Stomach smooth muscle (tissue), 2 donors: ENCODE measurements at regions not wholly inside any gene's neighbourhood (a gene's known extent, or its start where the extent isn't known, plus 50 kb on each side); places are given as distances from the start of the nearest gene placed in this dataset.

Source experiments
- H3K27ac ChIP-seq: one replicate; pipeline ENCODE4 v1.7.0; 2013; ENCODE audit warnings: mild to moderate bottlenecking, low read length, inconsistent platforms
- H3K27me3 ChIP-seq, 2 donors: one replicate each; pipeline ENCODE4 v1.7.0; 2013; ENCODE audit warnings: low read length in 2 of 2; ENCODE audit not compliant: insufficient read depth in 2 of 2, control insufficient read depth in 1 of 2
- H3K36me3 ChIP-seq, 2 donors: one replicate each; pipeline ENCODE4 v1.7.0; 2013; ENCODE audit warnings: low read length in 2 of 2; ENCODE audit not compliant: control insufficient read depth in 2 of 2, insufficient read depth in 2 of 2
- H3K4me1 ChIP-seq: one replicate; pipeline ENCODE4 v1.7.0; 2013; ENCODE audit warnings: low read length; ENCODE audit not compliant: control insufficient read depth, insufficient read depth
- H3K4me3 ChIP-seq, 2 donors: one replicate each; pipeline ENCODE4 v1.7.0; 2013; ENCODE audit warnings: low read length in 2 of 2
- H3K9ac ChIP-seq, 2 donors: one replicate each; pipeline ENCODE4 v1.7.0; 2013; ENCODE audit warnings: low read length in 2 of 2, mild to moderate bottlenecking in 1 of 2
- H3K9me3 ChIP-seq, 2 donors: one replicate each; pipeline ENCODE4 v1.7.0; 2013; ENCODE audit warnings: low read length in 2 of 2; ENCODE audit not compliant: control insufficient read depth in 2 of 2
- donor health status: healthy.
- donor health status: Pancreatic carcinoma.

DNA sequence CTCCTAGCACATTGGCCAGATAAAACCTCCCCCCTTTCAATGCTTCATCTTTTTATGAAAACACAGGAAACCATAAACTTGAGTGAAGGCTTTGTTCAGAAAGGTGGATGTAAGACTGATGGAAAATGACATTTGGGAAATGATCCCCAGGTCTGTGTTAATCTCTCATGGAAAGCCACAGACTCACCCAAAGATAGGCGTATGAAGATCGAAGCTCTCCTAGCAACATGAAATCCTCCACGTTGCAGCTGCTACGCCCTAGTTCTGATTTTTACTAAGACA is 63.4 kb upstream of the PTGR2 start:
- no peaks in the 10 kb centered on the region for H3K9me3 ChIP-seq
- peak overlapping the region; percentile 83 to 89 for H3K4me3 ChIP-seq
- peaks cover 65% of the 10 kb centered on the region for H3K4me1 ChIP-seq
- H3K27ac ChIP-seq = peak overlapping the region; percentile 99
- no peaks in the 10 kb centered on the region for H3K27me3 ChIP-seq
- H3K36me3 ChIP-seq = peaks cover 0 to 4% of the 10 kb centered on the region in 2 donors
- H3K9ac ChIP-seq = peak overlapping the region; percentile 98 to 99

DNA sequence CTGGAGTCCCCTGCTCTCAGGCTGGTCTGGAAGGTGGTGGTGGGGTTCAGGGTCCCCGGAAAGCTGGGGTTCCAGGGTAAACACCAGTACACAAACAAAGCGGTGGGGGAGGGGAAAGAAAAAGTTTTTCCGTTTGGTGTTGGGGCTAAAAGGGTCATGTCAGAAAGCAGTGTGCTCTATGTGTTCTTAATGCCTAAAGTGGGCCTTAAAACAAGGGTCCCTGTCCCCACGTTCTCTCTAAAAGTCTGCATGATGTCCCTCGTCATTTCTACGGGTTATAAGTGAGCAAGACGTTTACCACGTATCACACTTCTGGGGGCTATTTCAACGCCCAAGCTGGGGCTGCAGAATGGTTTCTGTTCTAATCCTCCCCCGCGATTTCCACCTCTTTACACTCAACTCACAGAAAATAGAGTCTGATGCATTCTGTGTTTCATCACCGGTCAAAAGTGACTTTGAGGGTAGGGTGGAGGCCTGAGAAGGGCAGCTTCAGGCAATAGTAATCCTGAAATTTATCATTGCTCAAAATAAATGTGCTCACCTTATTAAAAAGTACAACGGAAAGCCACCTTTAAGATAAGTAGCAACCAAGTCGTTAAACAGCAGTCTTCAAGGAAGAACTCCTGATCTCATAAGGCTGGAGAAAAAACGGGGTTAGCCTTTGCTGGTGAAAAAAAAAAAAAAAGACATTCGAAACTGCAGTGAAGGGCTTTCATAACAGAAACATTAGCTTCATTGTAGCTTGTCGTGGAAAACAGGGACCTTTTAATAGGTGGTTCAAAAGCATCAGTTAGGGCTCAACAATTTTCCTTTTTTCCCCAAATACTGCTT is 63.9 kb upstream of the PTGR2 start:
- H3K27me3 ChIP-seq = no peaks in the 10 kb centered on the region
- H3K9ac ChIP-seq = peak overlapping the region; percentile 98 to 99
- peaks cover 70% of the 10 kb centered on the region for H3K4me1 ChIP-seq
- H3K4me3 ChIP-seq = peak overlapping the region; percentile 83 to 89
- peaks cover 0 to 4% of the 10 kb centered on the region in 2 donors for H3K36me3 ChIP-seq
- no peaks in the 10 kb centered on the region for H3K9me3 ChIP-seq
- peak overlapping the region; percentile 99 for H3K27ac ChIP-seq

GRCh38 chr14:73786636-73787485 is 64.8 kb upstream of the PTGR2 start:
- H3K27ac ChIP-seq = peak overlapping the region; percentile 99
- no peaks in the 10 kb centered on the region for H3K27me3 ChIP-seq
- H3K36me3 ChIP-seq = peaks cover 0 to 2% of the 10 kb centered on the region in 2 donors
- H3K9ac ChIP-seq = peak overlapping the region; percentile 98 to 99
- H3K4me1 ChIP-seq = peaks cover 75% of the 10 kb centered on the region
- no peaks in the 10 kb centered on the region for H3K9me3 ChIP-seq
- peak overlapping the region; percentile 83 to 93 for H3K4me3 ChIP-seq

DNA sequence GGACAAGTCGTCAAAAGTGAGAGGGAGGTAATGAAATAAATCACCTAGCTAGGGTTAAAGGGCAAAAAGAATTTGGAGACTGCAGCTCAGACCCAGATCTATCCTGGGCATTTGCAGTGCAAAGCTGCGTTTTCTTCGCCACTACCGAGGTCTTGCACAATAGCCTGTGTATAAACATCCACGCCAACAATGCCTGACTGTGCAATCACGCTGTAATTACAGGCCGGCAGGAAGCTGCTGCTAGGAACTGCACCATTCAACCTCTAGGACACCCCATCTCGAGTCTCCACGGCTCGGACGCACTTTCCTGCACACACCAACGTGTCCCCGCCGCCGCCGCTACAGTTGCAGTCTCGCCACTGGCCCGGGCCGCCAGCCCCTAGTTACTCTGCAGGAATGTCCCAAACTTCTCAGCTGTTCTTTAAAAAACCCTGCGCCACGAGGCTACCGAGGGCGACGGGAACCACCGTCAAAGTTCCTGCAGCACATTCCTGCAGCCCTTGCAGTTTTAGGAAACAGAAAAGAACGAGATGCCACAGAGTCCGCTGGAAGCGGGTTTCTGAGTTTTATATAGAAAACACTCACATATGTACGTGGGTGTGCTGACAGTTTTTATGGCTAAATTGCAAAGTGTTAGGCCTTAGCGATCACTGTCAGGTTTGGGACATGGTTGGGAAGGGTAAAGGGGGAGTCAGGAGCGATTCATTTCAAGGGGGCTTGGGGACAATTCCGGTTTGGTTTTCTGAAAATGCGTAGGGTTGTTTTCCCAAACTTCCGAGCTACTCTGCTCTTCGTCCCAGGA is 65.6 kb upstream of the PTGR2 start:
- H3K4me3 ChIP-seq = peak overlapping the region; percentile 83 to 93
- H3K9ac ChIP-seq = peak overlapping the region; percentile 94 to 99
- peaks cover 0 to 2% of the 10 kb centered on the region in 2 donors for H3K36me3 ChIP-seq
- H3K9me3 ChIP-seq = no peaks in the 10 kb centered on the region
- peaks cover 74% of the 10 kb centered on the region for H3K4me1 ChIP-seq
- H3K27ac ChIP-seq = peak overlapping the region; percentile 99
- H3K27me3 ChIP-seq = no peaks in the 10 kb centered on the region

DNA sequence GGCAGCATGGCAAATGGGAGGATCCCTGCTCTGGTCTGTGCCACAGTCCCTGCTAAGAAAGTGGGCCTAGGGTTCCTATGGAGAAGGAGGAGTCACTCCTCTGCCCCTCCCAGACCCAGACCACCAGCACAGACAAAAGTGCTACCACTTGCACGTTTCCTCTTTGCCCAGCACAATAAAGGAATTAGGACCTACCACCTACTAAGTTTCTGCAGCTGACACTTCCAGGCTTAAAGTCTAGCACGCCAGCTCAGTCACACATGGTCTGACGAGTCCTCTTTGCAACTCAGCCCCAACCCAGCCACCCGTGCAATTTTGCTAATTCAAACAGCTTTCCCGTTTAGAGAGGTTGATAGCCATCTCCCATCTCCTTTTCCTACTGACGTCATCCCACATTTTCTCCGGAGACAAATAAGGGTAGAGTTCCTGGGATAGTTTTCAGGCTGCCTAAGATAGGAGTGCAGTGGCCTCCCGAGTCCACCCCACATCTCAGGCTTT is 66.2 kb upstream of the PTGR2 start:
- Histone ChIP-seq H3K27me3 (no peaks in the 10 kb centered on the region), H3K9ac (peak overlapping the region; percentile 94 to 99), H3K4me3 (peak overlapping the region; percentile 83 to 93), H3K27ac (peak overlapping the region; percentile 99), H3K36me3 (peaks cover 0 to 2% of the 10 kb centered on the region in 2 donors), H3K9me3 (no peaks in the 10 kb centered on the region), H3K4me1 (peaks cover 68% of the 10 kb centered on the region)

GRCh38 chr14:73784988-73785313 is 66.7 kb upstream of the PTGR2 start:
- Histone ChIP-seq H3K4me1 (peaks cover 67% of the 10 kb centered on the region), H3K27ac (peak overlapping the region; percentile 99), H3K9ac (peak overlapping the region; percentile 94 to 99), H3K36me3 (peaks cover 0 to 2% of the 10 kb centered on the region in 2 donors), H3K27me3 (no peaks in the 10 kb centered on the region), H3K9me3 (no peaks in the 10 kb centered on the region), H3K4me3 (peak overlapping the region; percentile 83 to 93)

DNA sequence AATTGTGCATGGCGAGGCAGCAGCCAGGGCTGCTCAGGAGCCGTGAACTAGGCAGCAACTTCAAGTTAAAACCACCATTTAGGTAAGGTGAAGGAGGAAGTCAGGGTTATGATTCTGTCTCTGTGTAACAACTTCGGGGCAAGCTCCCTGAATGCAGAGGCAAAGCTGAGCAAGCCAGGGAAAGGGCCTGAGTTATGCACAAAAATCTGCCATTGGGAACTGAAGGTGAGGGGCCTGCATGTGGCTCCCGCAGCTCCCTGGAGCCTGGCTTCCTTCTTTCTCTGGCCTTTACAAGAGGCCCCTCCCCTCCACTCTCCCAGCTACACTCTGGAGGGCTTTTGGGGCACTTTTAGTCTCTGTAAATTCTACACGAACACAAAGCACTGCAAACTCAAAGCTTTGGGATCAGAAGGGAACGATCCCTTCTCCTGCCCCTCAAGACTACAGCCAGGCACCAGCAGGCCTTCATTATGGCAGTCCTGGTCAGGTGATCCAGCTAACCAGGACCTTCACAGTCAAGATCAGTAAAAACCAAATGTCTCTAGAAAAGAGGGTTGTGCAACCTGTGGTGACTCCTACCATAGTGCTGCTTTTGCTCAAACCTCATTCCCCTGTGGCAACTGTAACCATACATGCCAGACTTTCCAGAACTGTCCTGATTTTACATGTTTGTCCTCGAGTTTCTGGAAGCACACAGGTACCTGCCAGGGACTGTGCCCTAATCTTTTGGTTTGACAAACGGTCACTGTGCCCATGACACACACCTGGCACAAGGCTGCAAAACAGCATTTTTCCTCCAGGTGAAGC is 67.2 kb upstream of the PTGR2 start:
- Histone ChIP-seq H3K9me3 (no peaks in the 10 kb centered on the region), H3K36me3 (peaks cover 0 to 2% of the 10 kb centered on the region in 2 donors), H3K9ac (peak overlapping the region; percentile 94 to 99), H3K27ac (peak overlapping the region; percentile 99), H3K4me1 (peaks cover 62% of the 10 kb centered on the region), H3K27me3 (no peaks in the 10 kb centered on the region), H3K4me3 (peak overlapping the region; percentile 83 to 93)

DNA sequence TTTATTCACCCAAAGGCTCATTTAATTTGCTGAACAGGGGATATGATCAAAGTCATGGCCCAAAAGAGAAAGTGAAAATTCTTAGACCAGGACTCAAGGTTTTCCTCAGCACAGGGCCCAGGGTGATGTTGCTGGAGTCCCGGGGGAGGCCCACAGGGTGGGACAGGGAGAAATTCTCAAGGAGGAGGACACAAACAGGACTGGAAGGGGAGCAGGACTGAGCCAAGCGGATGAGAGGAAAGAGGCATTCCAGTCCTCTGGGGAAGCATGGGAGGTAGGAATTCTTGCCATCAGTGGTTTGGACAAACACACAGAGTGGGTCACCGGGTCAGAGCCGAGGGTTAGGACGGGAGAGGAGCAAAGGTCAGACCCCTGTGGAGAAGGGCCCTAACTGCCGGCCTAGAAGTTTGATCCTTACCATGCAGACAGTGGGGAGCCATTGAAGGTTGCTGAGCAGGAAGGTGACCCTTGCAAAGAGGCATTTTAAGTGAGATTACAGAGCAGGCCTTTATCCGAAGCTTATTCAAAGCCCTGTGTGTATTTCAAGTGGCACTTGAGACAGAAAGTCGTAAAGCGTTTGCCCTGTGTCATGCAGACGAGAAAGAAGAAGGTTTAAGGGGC is 68.4 kb upstream of the PTGR2 start:
- Histone ChIP-seq H3K36me3 (peaks cover 0 to 2% of the 10 kb centered on the region in 2 donors), H3K9me3 (no peaks in the 10 kb centered on the region), H3K9ac (peak overlapping the region; percentile 94 to 99), H3K4me1 (peaks cover 50% of the 10 kb centered on the region), H3K27ac (peak overlapping the region; percentile 99), H3K27me3 (no peaks in the 10 kb centered on the region), H3K4me3 (peak overlapping the region; percentile 47 to 83)

GRCh38 chr14:73782623-73783022 is 68.4 kb upstream of the PNMA1 start:
- Histone ChIP-seq H3K27ac (peak overlapping the region; percentile 99), H3K27me3 (no peaks in the 10 kb centered on the region), H3K9me3 (no peaks in the 10 kb centered on the region), H3K4me1 (peaks cover 48% of the 10 kb centered on the region), H3K4me3 (no peak overlapping the region), H3K9ac (peak overlapping the region in 1 of 2 donors; percentile 99), H3K36me3 (peaks cover 0 to 2% of the 10 kb centered on the region in 2 donors)
